Mucosa of stomach (tissue), 1 donor: ENCODE measurements at regions not wholly inside any gene's neighbourhood (a gene's known extent, or its start where the extent isn't known, plus 50 kb on each side); places are given as distances from the start of the nearest gene placed in this dataset.
"Not testable (repeated sequence)": the region's sequence is repeated elsewhere in the genome, so short reads cannot be mapped to it uniquely, and the experiment has no call there.

Experiments used
- H3K27me3 ChIP-seq: one replicate; pipeline ENCODE4 v1.7.0; 2013; ENCODE audit warnings: mild to moderate bottlenecking, low read length; ENCODE audit not compliant: control insufficient read depth, insufficient read depth
- H3K36me3 ChIP-seq: one replicate; pipeline ENCODE4 v1.7.0; 2013; ENCODE audit warnings: low read length; ENCODE audit not compliant: control insufficient read depth, insufficient read depth
- H3K4me1 ChIP-seq: one replicate; pipeline ENCODE4 v1.7.0; 2013; ENCODE audit warnings: mild to moderate bottlenecking, low read length; ENCODE audit not compliant: control insufficient read depth, insufficient read depth
- H3K4me3 ChIP-seq: one replicate; pipeline ENCODE4 v1.7.0; 2013; ENCODE audit warnings: low read length
- H3K9ac ChIP-seq: one replicate; pipeline ENCODE4 v1.7.0; 2013; ENCODE audit warnings: mild to moderate bottlenecking, low read length, moderate library complexity
- H3K9me3 ChIP-seq: one replicate; pipeline ENCODE4 v1.7.0; 2013; ENCODE audit warnings: mild to moderate bottlenecking, low read length, moderate library complexity; ENCODE audit not compliant: control insufficient read depth
- donor health status: Pancreatic carcinoma.

DNA sequence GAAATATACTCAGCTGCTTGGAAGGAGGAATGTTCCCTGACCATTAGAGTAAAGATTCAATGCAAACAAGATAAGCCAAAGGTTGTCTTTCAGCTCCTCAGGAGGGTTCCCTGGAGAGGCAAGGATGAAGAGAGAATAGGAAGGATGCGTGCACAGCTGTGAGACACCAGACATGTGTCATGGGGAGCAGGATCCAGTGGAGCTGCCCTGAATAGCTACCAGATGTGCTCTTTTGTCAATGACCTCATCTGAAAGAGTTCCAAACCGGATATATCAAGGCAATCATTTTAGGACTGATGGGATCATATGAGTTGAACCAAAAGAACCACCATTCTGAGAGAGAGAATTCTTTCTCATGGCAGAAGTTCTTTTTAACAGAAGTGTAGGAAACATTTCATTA lies 490.6 kb downstream of the IRS1 start:
- no peaks in the 10 kb centered on the region for H3K36me3 ChIP-seq
- H3K9me3 ChIP-seq, result no peaks in the 10 kb centered on the region
- no peak overlapping the region for H3K4me3 ChIP-seq
- H3K4me1 ChIP-seq, result no peaks in the 10 kb centered on the region
- no peak overlapping the region for H3K9ac ChIP-seq
- H3K27me3 ChIP-seq, result no peaks in the 10 kb centered on the region

DNA sequence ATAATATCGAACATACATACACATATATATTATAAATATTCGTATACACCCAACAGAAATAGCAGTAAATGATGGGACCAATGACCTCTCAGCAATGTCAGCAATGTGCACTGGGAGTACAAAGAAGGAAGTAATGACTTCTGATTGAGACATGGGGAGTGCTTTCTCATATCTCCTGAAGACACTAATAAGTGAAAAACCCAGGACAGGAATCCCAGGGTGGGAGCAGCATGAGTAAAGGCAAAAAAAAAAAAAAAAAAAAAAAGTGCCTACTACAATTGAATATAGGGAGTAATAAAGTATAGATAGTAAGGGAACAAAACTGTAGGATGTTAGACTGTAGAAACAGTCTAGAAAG lies 491.3 kb downstream of the IRS1 start:
- H3K4me1 ChIP-seq, result no peaks in the 10 kb centered on the region
- no peaks in the 10 kb centered on the region for H3K36me3 ChIP-seq
- no peaks in the 10 kb centered on the region for H3K9me3 ChIP-seq
- no peaks in the 10 kb centered on the region for H3K27me3 ChIP-seq
- H3K9ac ChIP-seq, result no peak overlapping the region
- H3K4me3 ChIP-seq, result no peak overlapping the region

DNA sequence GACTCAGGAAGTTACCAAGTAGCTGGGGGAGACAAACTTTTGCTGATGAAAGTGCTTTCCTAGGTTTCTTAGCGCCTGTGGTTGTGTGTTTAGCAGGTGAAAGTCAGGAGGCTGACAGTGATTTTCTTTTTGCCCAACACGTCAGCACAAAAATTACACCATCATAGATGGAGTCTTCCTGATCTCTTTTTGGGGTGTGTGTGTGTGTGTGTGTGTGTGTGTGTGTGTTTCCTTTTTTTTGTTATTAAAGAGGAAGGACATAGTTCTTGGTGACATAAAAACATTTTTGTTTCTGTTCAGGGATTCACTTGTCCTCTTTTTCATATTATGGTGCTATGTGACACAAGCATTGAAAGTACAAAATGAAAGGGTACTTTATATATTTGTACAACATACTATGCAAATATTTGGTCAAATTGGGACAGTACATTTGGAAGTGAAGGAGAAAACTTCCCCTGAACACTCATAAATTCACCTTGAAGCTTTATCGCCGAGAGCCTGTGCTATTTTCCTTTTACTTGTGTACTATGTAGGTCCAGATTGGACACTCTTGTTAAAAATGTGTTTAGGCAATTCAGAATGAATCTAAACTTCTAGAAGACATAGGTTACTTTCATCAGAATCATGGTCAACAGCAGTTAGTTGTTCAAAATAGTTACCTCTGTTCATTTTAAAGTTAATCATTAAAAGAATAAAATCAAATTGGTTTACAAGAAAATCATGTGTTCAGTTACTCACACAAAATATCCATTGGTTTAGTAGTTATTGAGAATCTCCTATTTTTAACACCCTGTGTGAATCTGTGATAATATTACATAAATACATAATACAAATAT lies 491.9 kb downstream of the IRS1 start:
- Histone ChIP-seq H3K9me3 (no peaks in the 10 kb centered on the region), H3K9ac (no peak overlapping the region), H3K27me3 (no peaks in the 10 kb centered on the region), H3K4me1 (no peaks in the 10 kb centered on the region), H3K4me3 (no peak overlapping the region), H3K36me3 (no peaks in the 10 kb centered on the region)

DNA sequence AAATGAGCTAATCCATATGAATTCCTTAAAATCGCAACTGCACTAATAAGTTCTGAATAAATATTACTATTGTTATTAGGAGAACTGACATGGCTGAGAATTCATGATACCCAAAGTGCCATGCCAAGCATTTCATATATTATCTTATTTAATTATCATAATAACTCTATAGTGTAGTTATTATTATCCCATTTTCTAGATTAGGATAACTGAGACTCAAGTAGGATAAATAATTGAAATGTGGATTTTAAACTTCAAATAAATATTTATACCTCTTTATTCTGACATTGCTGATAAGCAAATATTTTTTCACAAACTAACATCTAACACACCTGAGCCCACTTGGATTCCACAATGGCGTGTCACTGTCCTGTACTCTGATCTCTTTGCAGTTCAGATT lies 492.7 kb downstream of the IRS1 start:
- Histone ChIP-seq H3K9ac (no peak overlapping the region), H3K4me1 (no peaks in the 10 kb centered on the region), H3K4me3 (no peak overlapping the region), H3K36me3 (no peaks in the 10 kb centered on the region), H3K27me3 (no peaks in the 10 kb centered on the region), H3K9me3 (no peaks in the 10 kb centered on the region)

DNA sequence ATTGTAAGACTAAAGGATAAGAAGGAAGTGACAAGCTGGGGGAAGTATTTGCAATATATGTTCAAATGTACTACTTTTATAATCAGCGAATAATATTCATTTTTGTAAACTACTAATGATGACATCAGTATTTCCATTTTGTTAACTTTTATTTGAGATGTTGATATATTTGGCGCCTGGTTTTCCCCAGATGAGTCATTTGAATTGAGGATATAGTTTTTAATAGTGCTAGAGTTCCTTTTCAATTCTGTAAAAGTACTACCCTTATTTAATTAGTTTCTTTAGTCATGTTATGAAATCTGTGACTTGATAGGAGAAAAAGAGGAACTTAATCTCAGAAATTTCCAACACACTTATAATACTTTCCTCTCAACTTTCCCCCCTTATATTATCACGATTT lies 495.3 kb downstream of the IRS1 start:
- H3K4me1 ChIP-seq, result no peaks in the 10 kb centered on the region
- H3K9me3 ChIP-seq, result no peaks in the 10 kb centered on the region
- H3K36me3 ChIP-seq, result no peaks in the 10 kb centered on the region
- H3K27me3 ChIP-seq, result no peaks in the 10 kb centered on the region
- no peak overlapping the region for H3K4me3 ChIP-seq
- no peak overlapping the region for H3K9ac ChIP-seq

DNA sequence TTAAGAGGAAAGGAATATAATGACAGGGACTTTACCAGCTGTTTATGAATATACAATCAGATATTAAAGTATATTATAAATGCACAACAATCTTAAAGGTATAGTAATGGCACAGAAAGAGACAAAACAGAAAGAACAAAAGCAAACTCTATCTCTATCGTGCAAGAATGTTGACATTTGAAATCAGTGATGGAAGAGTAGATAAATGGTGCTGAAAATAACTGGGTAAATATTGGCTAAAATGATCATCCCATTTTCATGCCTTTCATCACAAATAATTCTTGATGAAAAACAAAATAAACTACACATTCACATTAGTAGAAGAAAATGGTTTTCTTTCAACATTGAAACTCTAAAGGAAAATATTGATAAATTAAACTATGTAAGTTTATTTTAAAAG lies 495.9 kb downstream of the IRS1 start:
- H3K36me3 ChIP-seq, result no peaks in the 10 kb centered on the region
- H3K4me1 ChIP-seq, result no peaks in the 10 kb centered on the region
- no peaks in the 10 kb centered on the region for H3K27me3 ChIP-seq
- H3K9ac ChIP-seq, result no peak overlapping the region
- no peaks in the 10 kb centered on the region for H3K9me3 ChIP-seq
- no peak overlapping the region for H3K4me3 ChIP-seq

DNA sequence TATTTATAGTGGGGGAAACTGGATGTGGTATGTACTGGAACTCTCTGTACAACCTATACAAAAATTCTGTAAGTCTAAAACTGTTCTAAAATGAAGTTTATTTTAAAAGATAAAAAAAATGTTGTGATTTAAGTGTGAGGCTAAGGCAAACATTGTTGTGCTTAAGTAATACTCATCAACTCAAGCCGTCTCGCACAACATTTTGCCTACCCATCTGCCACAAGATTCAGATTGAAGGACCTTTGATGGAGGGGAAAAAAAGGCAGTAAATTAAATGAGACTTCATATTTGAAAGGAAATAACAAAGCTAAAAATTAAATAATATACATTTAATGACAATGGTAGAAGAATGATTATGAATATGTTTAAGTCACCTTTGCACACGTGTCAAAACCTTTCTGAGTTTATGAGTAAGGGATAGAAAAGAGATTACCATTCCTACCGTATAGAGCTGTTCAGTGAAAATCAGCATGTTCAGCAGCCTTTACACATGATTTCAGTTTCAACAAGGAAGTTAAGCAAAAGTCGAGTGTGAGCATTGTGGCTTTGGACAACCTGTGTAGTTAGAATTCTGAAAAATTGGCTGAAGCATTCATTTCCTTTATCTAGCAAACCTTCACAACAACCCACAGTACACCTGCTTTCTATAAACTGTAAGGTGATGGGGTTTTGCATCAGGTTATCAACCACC lies 499.3 kb downstream of the IRS1 start:
- Histone ChIP-seq H3K9ac (no peak overlapping the region), H3K4me1 (no peaks in the 10 kb centered on the region), H3K36me3 (no peaks in the 10 kb centered on the region), H3K9me3 (no peaks in the 10 kb centered on the region), H3K4me3 (no peak overlapping the region), H3K27me3 (no peaks in the 10 kb centered on the region)

DNA sequence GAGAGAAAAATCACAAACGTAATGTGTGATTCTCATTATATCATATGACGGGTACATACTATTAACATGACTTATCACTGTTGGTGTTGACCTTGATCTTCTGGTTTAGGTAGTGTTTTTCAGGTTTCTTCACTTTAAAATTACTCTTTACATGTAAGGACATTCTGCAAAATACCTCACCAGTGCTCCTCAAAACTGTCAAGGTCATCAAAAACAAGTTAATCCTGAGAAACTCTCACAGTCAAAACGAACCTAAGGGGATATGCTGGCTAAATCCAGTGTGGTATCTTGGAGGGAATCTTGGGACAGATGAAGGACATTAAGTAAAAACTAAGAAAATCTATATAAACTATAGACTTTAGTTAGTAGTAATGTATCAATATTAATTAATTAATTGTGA lies 499.8 kb downstream of the IRS1 start:
- Histone ChIP-seq H3K9me3 (no peaks in the 10 kb centered on the region), H3K4me3 (no peak overlapping the region), H3K9ac (no peak overlapping the region), H3K4me1 (no peaks in the 10 kb centered on the region), H3K36me3 (no peaks in the 10 kb centered on the region), H3K27me3 (no peaks in the 10 kb centered on the region)

DNA sequence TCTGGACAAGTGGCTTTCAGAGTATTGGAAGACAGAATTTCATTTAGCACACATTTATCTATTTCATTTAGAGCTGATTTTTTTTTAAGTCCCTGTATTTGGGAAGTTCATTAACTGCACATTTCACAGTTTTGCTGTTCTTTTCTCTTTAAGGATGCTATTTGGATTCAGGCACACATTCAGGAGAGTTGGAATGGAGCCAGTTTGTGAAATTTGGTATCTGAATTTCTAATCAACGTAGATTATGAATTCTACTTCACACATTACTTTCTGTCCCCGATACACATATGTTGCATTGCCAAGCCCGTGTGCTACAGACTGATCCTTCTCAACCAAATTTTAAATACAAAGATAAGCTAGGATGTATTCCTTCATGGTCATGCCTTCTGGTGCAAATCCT lies 503.9 kb downstream of the IRS1 start:
- no peaks in the 10 kb centered on the region for H3K27me3 ChIP-seq
- no peaks in the 10 kb centered on the region for H3K9me3 ChIP-seq
- H3K4me1 ChIP-seq, result no peaks in the 10 kb centered on the region
- H3K36me3 ChIP-seq, result no peaks in the 10 kb centered on the region
- H3K9ac ChIP-seq, result no peak overlapping the region
- H3K4me3 ChIP-seq, result no peak overlapping the region

DNA sequence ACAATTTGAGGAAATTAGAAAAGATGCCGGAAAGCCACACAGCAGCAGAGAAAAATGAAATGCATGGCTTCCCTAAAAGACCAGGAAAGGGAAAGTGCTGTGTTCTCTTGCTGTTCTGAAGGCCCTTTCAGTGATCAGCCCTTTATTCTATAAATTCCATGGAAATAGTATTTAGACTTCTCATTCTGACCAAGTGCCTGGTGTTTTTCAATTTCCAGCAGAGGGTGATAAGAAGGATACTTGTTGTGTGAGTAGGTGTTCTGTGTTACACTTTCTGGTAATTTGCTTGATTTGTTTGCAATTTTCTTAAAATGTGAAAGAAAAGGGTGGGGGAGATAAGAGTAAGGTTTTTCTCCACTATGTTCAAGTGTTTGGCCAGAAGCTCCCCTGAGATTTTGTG lies 504.5 kb downstream of the IRS1 start:
- no peak overlapping the region for H3K4me3 ChIP-seq
- no peak overlapping the region for H3K9ac ChIP-seq

DNA sequence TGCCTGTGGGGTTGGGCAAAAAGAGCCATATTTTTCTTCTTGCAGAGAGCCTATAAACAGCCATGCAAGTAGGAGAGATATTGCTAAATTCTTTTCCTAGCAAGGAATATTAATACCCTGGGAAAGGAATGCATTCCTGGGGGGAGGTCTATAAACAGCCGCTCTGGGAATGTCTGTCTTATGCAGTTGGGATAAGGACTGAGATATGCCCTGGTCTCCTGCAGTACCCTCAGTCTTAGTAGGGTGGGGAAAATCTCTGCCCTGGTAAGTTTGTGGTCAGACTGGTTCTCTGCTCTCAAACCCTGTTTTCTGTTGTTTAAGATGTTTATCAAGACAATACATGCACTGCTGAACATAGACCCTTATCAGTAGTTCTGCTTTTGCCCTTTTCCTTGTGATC lies 508.3 kb downstream of the IRS1 start:
- H3K9ac ChIP-seq, H3K4me3 ChIP-seq, H3K9me3 ChIP-seq, H3K27me3 ChIP-seq, H3K4me1 ChIP-seq, H3K36me3 ChIP-seq: not testable (repeated sequence)

More for the DNA sequence above, 504.5 kb downstream of the IRS1 start:
- Histone ChIP-seq H3K27me3 (no peaks in the 10 kb centered on the region), H3K36me3 (no peaks in the 10 kb centered on the region), H3K9me3 (no peaks in the 10 kb centered on the region), H3K4me1 (no peaks in the 10 kb centered on the region)

DNA sequence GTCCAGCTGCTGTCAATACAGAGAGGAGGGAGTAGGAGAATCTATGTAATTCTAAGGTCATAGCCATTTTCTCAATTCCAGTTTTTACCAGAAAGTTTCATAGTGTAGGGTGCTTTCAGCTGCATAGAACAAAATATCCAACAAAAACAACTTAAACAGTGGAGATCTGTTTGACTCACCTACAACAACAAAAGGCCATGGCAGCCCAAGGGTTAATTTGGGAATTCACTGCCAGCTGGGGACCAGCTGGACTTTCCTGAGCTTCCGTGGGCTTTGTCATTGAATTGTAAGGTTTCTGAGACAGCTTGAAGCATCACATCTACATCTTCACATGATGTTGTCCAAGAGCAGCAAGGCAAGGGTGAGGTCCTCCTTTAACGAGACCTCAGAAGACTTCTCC lies 512.7 kb downstream of the IRS1 start:
- Histone ChIP-seq H3K9ac (no peak overlapping the region), H3K36me3 (no peaks in the 10 kb centered on the region), H3K4me3 (no peak overlapping the region), H3K9me3 (no peaks in the 10 kb centered on the region), H3K4me1 (no peaks in the 10 kb centered on the region), H3K27me3 (no peaks in the 10 kb centered on the region)
